HepG2 (cell line): ENCODE measurements at regions not wholly inside any gene's neighbourhood (a gene's known extent, or its start where the extent isn't known, plus 50 kb on each side); places are given as distances from the start of the nearest gene placed in this dataset.

ENCODE experiments used
- ARID4A ChIP-seq: sonication (generic); formaldehyde crosslinking; IDR thresholded peaks from 2 replicates; pipeline ENCODE4 v1.5.0; 2020; ENCODE audit warnings: mild to moderate bottlenecking, missing genetic modification reagents, borderline replicate concordance
- REST ChIP-seq, 2 experiments: IDR thresholded peaks; 2 replicates each; pipeline ENCODE4 v1.6.1; 2011 to 2012; ENCODE audit warnings: low read length in 2 of 2, borderline replicate concordance in 1 of 2, low read depth in 1 of 2, mild to moderate bottlenecking in 1 of 2, moderate library complexity in 1 of 2
- ZNF367 ChIP-seq: sonication (generic); formaldehyde crosslinking; IDR thresholded peaks from 2 replicates; pipeline ENCODE4 v1.4.0; 2020; ENCODE audit warnings: missing genetic modification reagents, borderline replicate concordance
- ZNF512 ChIP-seq: sonication (generic); formaldehyde crosslinking; IDR thresholded peaks from 2 replicates; pipeline ENCODE4 v1.4.0; 2020; ENCODE audit warnings: mild to moderate bottlenecking, missing genetic modification reagents

- TF ChIP-seq ARID4A (CRISPR knock-in tag) (no peak), REST (IDR thresholded peaks at IDR 0.05; ENCODE audit: borderline replicate concordance in 1 of 2, low read depth in 1 of 2, low read length in 2 of 2) (no peak), ZNF512 (CRISPR knock-in tag) (no peak), ZNF367 (CRISPR knock-in tag) (no peak)
Observed at GRCh38 chr1:186564582-186564981, 103.7 kb upstream of the PDC start.
